NB4 (cell line): ENCODE measurements at regions not wholly inside any gene's neighbourhood (a gene's known extent, or its start where the extent isn't known, plus 50 kb on each side); places are given as distances from the start of the nearest gene placed in this dataset.
"Not testable (repeated sequence)": the region's sequence is repeated elsewhere in the genome, so short reads cannot be mapped to it uniquely, and the experiment has no call there.

Experiments
- DNase-seq: peaks from one replicate; pipeline ENCODE4 v3.0.0; 2010; ENCODE audit warnings: low read depth
- H3K4me3 ChIP-seq: one replicate; pipeline ENCODE4 v1.5.1; 2011; ENCODE audit warnings: mild to moderate bottlenecking, low read depth, low read length, moderate library complexity
- CTCF ChIP-seq: IDR thresholded peaks from one replicate; pipeline ENCODE4 v1.5.1; 2012; ENCODE audit warnings: low read depth, low read length
- MAX ChIP-seq: IDR thresholded peaks from 2 replicates; pipeline ENCODE4 v1.6.1; 2011; ENCODE audit warnings: low read depth, low read length
- MYC ChIP-seq: IDR thresholded peaks from 2 replicates; pipeline ENCODE4 v1.6.1; 2011; ENCODE audit warnings: low read depth, low read length
- POLR2A ChIP-seq: IDR thresholded peaks from 2 replicates; pipeline ENCODE4 v1.6.1; 2011; ENCODE audit warnings: mild to moderate bottlenecking; ENCODE audit not compliant: insufficient read length; ENCODE audit errors: extremely low read depth

DNA sequence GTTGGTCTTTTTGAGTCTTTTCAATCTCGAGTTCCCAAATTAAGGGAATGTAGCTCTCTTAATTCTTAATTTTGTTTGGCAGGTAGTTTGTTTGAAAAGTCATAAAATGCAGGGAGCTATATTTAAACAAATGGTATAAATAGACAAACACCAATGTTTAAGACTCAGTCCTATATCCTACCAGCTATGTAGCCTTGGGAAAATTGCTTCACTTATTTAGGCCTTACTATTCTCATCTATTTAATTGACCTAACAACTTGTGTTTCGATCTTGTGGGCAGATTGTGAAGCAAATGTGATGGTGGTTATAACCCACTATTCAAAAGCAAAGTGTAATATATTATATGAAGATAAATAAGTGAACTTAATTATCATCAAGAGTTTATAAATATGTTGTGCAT is 167.3 kb upstream of the KCTD3 start:
- no peak overlapping the region for H3K4me3 ChIP-seq
- DNase-seq, result no peak
- TF ChIP-seq MYC, result no peak
- TF ChIP-seq POLR2A, result no peak
- no peak for TF ChIP-seq CTCF
- no peak for TF ChIP-seq MAX

GRCh38 chr1:215400741-215401140 is 166.4 kb upstream of the KCTD3 start:
- no peak overlapping the region for H3K4me3 ChIP-seq
- TF ChIP-seq MYC, result no peak
- TF ChIP-seq POLR2A, result no peak
- DNase-seq, result no peak

- TF ChIP-seq POLR2A, result no peak
- TF ChIP-seq MAX, result no peak
- no peak for TF ChIP-seq MYC
- no peak for TF ChIP-seq CTCF
Measured at GRCh38 chr1:215402147-215402546, 165.0 kb upstream of the KCTD3 start.

GRCh38 chr1:215405211-215405610 is 161.9 kb upstream of the KCTD3 start:
- no peak overlapping the region for H3K4me3 ChIP-seq
- DNase-seq, result no peak
- no peak for TF ChIP-seq MAX
- no peak for TF ChIP-seq CTCF
- TF ChIP-seq POLR2A, result no peak
- TF ChIP-seq MYC, result no peak

More at GRCh38 chr1:215402147-215402546, 165.0 kb upstream of the KCTD3 start:
- no peak for DNase-seq
- H3K4me3 ChIP-seq, result no peak overlapping the region

GRCh38 chr1:215406927-215407326 is 160.2 kb upstream of the KCTD3 start:
- TF ChIP-seq MAX (no peak), CTCF (no peak), POLR2A (no peak), MYC (no peak)
- DNase-seq, result no peak
- no peak overlapping the region for H3K4me3 ChIP-seq

DNA sequence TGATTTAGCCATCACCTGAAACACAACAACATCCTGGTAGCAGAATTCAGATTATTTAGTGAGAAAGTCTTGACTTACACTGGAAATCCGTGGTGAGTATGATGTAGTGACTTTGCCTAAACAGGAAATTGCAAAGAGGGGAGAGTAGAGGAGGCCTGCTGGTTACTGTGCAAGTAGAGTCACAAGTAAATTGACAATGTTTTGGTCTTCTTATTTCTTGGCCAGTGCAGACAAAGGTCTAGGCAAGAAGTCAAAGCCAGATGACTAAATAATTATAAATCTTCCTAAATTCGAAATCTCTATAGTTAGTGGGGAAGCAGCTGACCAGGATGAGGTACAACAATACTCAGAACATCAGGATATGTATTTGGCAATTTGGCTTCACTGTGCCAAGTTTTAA is 159.5 kb upstream of the KCTD3 start:
- TF ChIP-seq POLR2A (no peak), MAX (no peak), CTCF (no peak), MYC (no peak)
- H3K4me3 ChIP-seq, result no peak overlapping the region
- no peak for DNase-seq

DNA sequence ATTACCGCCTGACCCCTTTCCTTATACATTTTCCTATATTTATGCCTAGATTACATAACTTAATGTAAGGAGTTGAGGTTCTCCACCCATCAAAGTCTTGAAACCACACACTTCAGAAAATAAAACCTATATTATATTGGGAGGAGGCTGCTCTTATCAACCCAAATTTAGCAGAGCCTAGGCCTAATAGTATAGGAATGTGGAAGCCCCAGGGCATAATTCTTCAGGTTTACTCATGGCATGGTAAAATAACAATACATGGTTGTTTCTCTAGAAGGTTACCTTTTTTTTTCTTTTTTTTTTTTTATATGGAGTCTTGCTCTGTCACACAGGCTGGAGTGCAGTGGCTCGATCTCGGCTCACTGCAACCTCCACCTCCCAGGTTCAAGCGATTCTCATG is 157.6 kb upstream of the KCTD3 start:
- DNase-seq, H3K4me3 ChIP-seq: not testable (repeated sequence)

GRCh38 chr1:215415521-215415920 is 151.6 kb upstream of the KCTD3 start:
- not testable (repeated sequence) for DNase-seq, H3K4me3 ChIP-seq
